GM12878 (cell line): ENCODE measurements at regions not wholly inside any gene's neighbourhood (a gene's known extent, or its start where the extent isn't known, plus 50 kb on each side); places are given as distances from the start of the nearest gene placed in this dataset.

Experiments
- BHLHE40 ChIP-seq, 2 experiments: fragments of 450-650 bp in 1 of 2; IDR thresholded peaks; 2 replicates each; pipeline ENCODE4 v1.6.1; 2011 to 2017; ENCODE audit warnings: low read depth in 2 of 2, borderline replicate concordance in 1 of 2, improper control_type of control experiment in 1 of 2, low read length in 1 of 2, mild to moderate bottlenecking in 1 of 2
- KLF5 ChIP-seq: fragments of 450-650 bp; IDR thresholded peaks from 2 replicates; pipeline ENCODE4 v1.6.1; 2014; ENCODE audit warnings: mild to moderate bottlenecking; ENCODE audit not compliant: partially characterized antibody
- NFIC ChIP-seq: IDR thresholded peaks from 2 replicates; pipeline ENCODE4 v1.6.1; 2012; ENCODE audit warnings: low read depth, mild to moderate bottlenecking, inconsistent platforms, low read length, moderate library complexity
- NKRF ChIP-seq: fragments of 450-650 bp; conservative IDR thresholded peaks from 2 replicates; pipeline ENCODE4 v1.6.1; 2017; ENCODE audit warnings: mild to moderate bottlenecking, moderate library complexity
- RELB ChIP-seq: fragments of 450-650 bp; IDR thresholded peaks from 2 replicates; pipeline ENCODE4 v1.6.1; 2017; ENCODE audit warnings: low read depth, mild to moderate bottlenecking, moderate library complexity
- ZBTB33 ChIP-seq: fragments of 450-650 bp; IDR thresholded peaks from 2 replicates; pipeline ENCODE4 v1.6.1; 2017; ENCODE audit warnings: mild to moderate bottlenecking
- ZNF207 ChIP-seq: fragments of 450-650 bp; IDR thresholded peaks from 2 replicates; pipeline ENCODE4 v1.6.1; 2014; ENCODE audit warnings: antibody characterized with exemption, mild to moderate bottlenecking, borderline replicate concordance
- ZNF217 ChIP-seq: fragments of 450-650 bp; IDR thresholded peaks from 2 replicates; pipeline ENCODE4 v1.6.1; 2017; ENCODE audit warnings: antibody characterized with exemption, mild to moderate bottlenecking

- TF ChIP-seq ZBTB33, result no peak
- no peak for TF ChIP-seq ZNF217
- TF ChIP-seq ZNF207, result no peak
- no peak for TF ChIP-seq KLF5
- TF ChIP-seq NKRF, result no peak
- no peak for TF ChIP-seq NFIC
- no peak for TF ChIP-seq BHLHE40 (IDR thresholded peaks at IDR 0.05; ENCODE audit: borderline replicate concordance in 1 of 2, low read depth in 2 of 2, low read length in 1 of 2)
- no peak for TF ChIP-seq RELB
Observed at GRCh38 chr2:106614511-106615291, 127.5 kb downstream of the CD8B2 start (continued).
